Neuronal stem cell (in vitro differentiated cells): ENCODE measurements at regions not wholly inside any gene's neighbourhood (a gene's known extent, or its start where the extent isn't known, plus 50 kb on each side); places are given as distances from the start of the nearest gene placed in this dataset.

Experiments used
- DNase-seq: peaks from one replicate; pipeline ENCODE4 v3.0.0-alpha.2; 2013; ENCODE audit warnings: low spot score
- H2AFZ ChIP-seq: one replicate; pipeline ENCODE4 v1.6.1; 2013; ENCODE audit warnings: mild to moderate bottlenecking, low read length, inconsistent platforms
- H2AK5ac ChIP-seq: 2 replicates; pipeline ENCODE4 v1.6.1; 2013; ENCODE audit warnings: low read depth, mild to moderate bottlenecking, inconsistent platforms, low read length, moderate library complexity, mixed read lengths
- H2BK120ac ChIP-seq: 2 replicates; pipeline ENCODE4 v1.6.1; 2013; ENCODE audit warnings: low read depth, mild to moderate bottlenecking, inconsistent platforms, low read length, moderate library complexity, mixed read lengths
- H2BK12ac ChIP-seq: one replicate; pipeline ENCODE4 v1.6.1; 2013; ENCODE audit warnings: low read length, inconsistent platforms
- H2BK15ac ChIP-seq: 2 replicates; pipeline ENCODE4 v1.6.1; 2013; ENCODE audit warnings: mild to moderate bottlenecking, low read length, inconsistent platforms, mixed read lengths
- H2BK5ac ChIP-seq: one replicate; pipeline ENCODE4 v1.6.1; 2013; ENCODE audit warnings: inconsistent platforms, mild to moderate bottlenecking, low read length, moderate library complexity
- H3K14ac ChIP-seq: one replicate; pipeline ENCODE4 v1.6.1; 2013; ENCODE audit warnings: low read length, inconsistent platforms
- H3K18ac ChIP-seq: 2 replicates; pipeline ENCODE4 v1.6.1; 2013; ENCODE audit warnings: low read length, inconsistent platforms
- H3K23ac ChIP-seq: 2 replicates; pipeline ENCODE4 v1.6.1; 2013; ENCODE audit warnings: low read depth, mild to moderate bottlenecking, mixed read lengths, low read length, inconsistent platforms; ENCODE audit not compliant: poor library complexity
- H3K27ac ChIP-seq: replicated peaks from 3 replicates; pipeline ENCODE4 v1.5.1; 2013; ENCODE audit warnings: low read length, inconsistent platforms
- H3K27me3 ChIP-seq, 3 experiments: 2 replicates each; pipeline ENCODE4 v1.6.1; 2013; ENCODE audit warnings: low read length in 3 of 3, mild to moderate bottlenecking in 2 of 3, inconsistent platforms in 1 of 3, low read depth in 1 of 3, mixed read lengths in 1 of 3, moderate library complexity in 1 of 3; ENCODE audit not compliant: control insufficient read depth in 3 of 3, insufficient read depth in 3 of 3
- H3K36me3 ChIP-seq, 2 donors: replicated peaks in 1 of 2; 2 replicates each; pipeline ENCODE4 v1.6.1; 2013; ENCODE audit warnings: low read length in 2 of 2; ENCODE audit not compliant: control insufficient read depth in 2 of 2, insufficient read depth in 2 of 2
- H3K4ac ChIP-seq: 2 replicates; pipeline ENCODE4 v1.6.1; 2013; ENCODE audit warnings: inconsistent platforms, mild to moderate bottlenecking, low read length, moderate library complexity
- H3K4me1 ChIP-seq, 2 donors: 1 replicate in 1 of 2; 2 replicates in 1 of 2; pipeline ENCODE4 v1.6.1; 2013; ENCODE audit warnings: low read length in 2 of 2, low read depth in 1 of 2; ENCODE audit not compliant: control insufficient read depth in 2 of 2, insufficient read depth in 1 of 2
- H3K4me2 ChIP-seq: one replicate; pipeline ENCODE4 v1.6.1; 2013; ENCODE audit warnings: mild to moderate bottlenecking, low read length, inconsistent platforms; ENCODE audit not compliant: insufficient read depth, poor library complexity, severe bottlenecking
- H3K4me3 ChIP-seq, 2 donors: 2 replicates each; pipeline ENCODE4 v1.5.1; 2013; ENCODE audit warnings: low read length in 2 of 2, mild to moderate bottlenecking in 2 of 2, inconsistent platforms in 1 of 2, moderate library complexity in 1 of 2
- H3K79me1 ChIP-seq: one replicate; pipeline ENCODE4 v1.6.1; 2013; ENCODE audit warnings: low read depth, mild to moderate bottlenecking, inconsistent platforms, low read length, moderate library complexity
- H3K9ac ChIP-seq: one replicate; pipeline ENCODE4 v1.6.1; 2013; ENCODE audit warnings: mild to moderate bottlenecking, low read depth, low read length, inconsistent platforms; ENCODE audit not compliant: poor library complexity
- H3K9me3 ChIP-seq, 2 donors: replicated peaks in 1 of 2; 2 replicates each; pipeline versions ENCODE3 to v1.6.1; 2013; ENCODE audit warnings: low read length in 2 of 2, mild to moderate bottlenecking in 2 of 2, inconsistent platforms in 1 of 2, low read depth in 1 of 2, mixed read lengths in 1 of 2, moderate library complexity in 1 of 2; ENCODE audit not compliant: control insufficient read depth in 2 of 2, insufficient read depth in 1 of 2
- H4K8ac ChIP-seq: one replicate; pipeline ENCODE4 v1.6.1; 2013; ENCODE audit warnings: low read depth, mild to moderate bottlenecking, inconsistent platforms, low read length, moderate library complexity
- H4K91ac ChIP-seq: one replicate; pipeline ENCODE4 v1.6.1; 2013; ENCODE audit warnings: low read length, low read depth, mild to moderate bottlenecking, inconsistent platforms; ENCODE audit not compliant: poor library complexity
- WGBS, 2 donors: extraction: QIAGEN DNeasy Blood & Tissue Kit; methylation state at CpG; one replicate each; pipeline ENCODE4 v1.1.7; 2013; ENCODE audit warnings: missing lambda C conversion rate in 2 of 2, mixed read lengths in 1 of 2; ENCODE audit not compliant: insufficient read length in 2 of 2, insufficient replicate concordance in 1 of 2; ENCODE audit errors: extremely low coverage in 2 of 2; 5-methylcytosine and 5-hydroxymethylcytosine counted together

DNA sequence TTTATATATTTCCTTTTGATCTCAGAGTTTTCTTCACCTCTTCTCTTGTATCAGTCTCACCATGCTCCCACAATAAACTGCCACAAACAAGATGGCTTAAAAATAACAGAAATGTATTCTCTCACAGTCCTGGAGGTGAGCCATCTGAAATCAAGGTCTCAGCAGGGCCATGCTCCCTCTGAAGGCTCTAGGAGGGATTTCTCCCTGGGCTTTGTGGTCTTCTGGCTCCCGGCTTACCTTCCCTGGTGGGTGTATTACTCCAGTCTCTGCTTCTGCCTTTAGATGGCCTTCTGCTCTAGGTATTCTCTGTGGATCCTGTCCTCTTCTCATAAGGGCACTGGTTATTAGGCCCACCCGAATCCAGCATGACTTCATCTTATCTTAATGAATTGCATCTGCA is 994.7 kb upstream of the POU3F3 start:
- Histone ChIP-seq H2AK5ac (no peak overlapping the region), H3K4me1 (no peaks in the 10 kb centered on the region), H3K18ac (no peak overlapping the region), H2AFZ (no peak overlapping the region), H3K4me2 (no peak overlapping the region), H4K8ac (no peak overlapping the region), H4K91ac (no peak overlapping the region), H3K4me3 (no peak overlapping the region), H2BK15ac (no peak overlapping the region), H3K79me1 (no peaks in the 10 kb centered on the region), H3K27me3 (no peaks in the 10 kb centered on the region), H3K9ac (no peak overlapping the region), H2BK120ac (no peak overlapping the region), H2BK12ac (no peak overlapping the region), H3K9me3 (no peaks in the 10 kb centered on the region), H3K4ac (no peak overlapping the region), H3K14ac (no peak overlapping the region), H3K23ac (no peak overlapping the region), H3K27ac (no peak overlapping the region), H3K36me3 (no peaks in the 10 kb centered on the region), H2BK5ac (no peak overlapping the region)
- no peak for DNase-seq
- WGBS, 2 donors = no CpG with 5 or more reads among the region's 2 CpGs

- H2BK120ac ChIP-seq = no peak overlapping the region
- no peak overlapping the region for H3K4ac ChIP-seq
- no peak overlapping the region for H3K4me3 ChIP-seq
- WGBS, 2 donors = no CpG with 5 or more reads among the region's 2 CpGs
- H3K27ac ChIP-seq = no peak overlapping the region
- H3K14ac ChIP-seq = no peak overlapping the region
- DNase-seq = no peak
- no peak overlapping the region for H3K4me2 ChIP-seq
- H3K9me3 ChIP-seq = no peaks in the 10 kb centered on the region
- H2BK12ac ChIP-seq = no peak overlapping the region
- no peak overlapping the region for H2AFZ ChIP-seq
- H3K36me3 ChIP-seq = no peaks in the 10 kb centered on the region
- H3K27me3 ChIP-seq = no peaks in the 10 kb centered on the region
- no peaks in the 10 kb centered on the region for H3K79me1 ChIP-seq
- no peak overlapping the region for H4K8ac ChIP-seq
- no peak overlapping the region for H3K23ac ChIP-seq
- no peak overlapping the region for H2AK5ac ChIP-seq
- no peak overlapping the region for H3K9ac ChIP-seq
- H2BK5ac ChIP-seq = no peak overlapping the region
- no peak overlapping the region for H2BK15ac ChIP-seq
- no peaks in the 10 kb centered on the region for H3K4me1 ChIP-seq
- no peak overlapping the region for H3K18ac ChIP-seq
- H4K91ac ChIP-seq = no peak overlapping the region
Measured at GRCh38 chr2:103860016-103860415, 993.9 kb upstream of the POU3F3 start.

DNA sequence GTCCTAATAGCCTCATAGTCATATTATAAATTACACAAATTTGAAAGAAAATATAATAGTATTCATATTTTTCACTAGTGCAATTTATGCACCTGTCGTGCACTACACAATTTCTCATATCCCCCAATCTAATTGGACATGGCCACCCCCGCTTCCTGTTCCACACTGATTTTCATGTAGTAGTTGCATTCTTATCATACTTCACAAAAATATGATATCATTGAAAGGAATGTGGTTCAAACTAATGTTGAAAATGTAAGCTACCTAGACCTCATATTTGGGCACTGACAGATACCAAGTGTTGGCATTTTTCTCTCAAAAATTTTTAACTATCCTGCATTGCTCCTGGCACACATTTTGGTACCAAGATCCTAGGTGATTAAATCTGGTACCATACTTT is 985.5 kb upstream of the POU3F3 start:
- no peak overlapping the region for H2AK5ac ChIP-seq
- H3K4me1 ChIP-seq = peaks cover 0 to 1% of the 10 kb centered on the region in 2 donors
- no peaks in the 10 kb centered on the region for H3K79me1 ChIP-seq
- no peak overlapping the region for H2BK12ac ChIP-seq
- H2BK15ac ChIP-seq = no peak overlapping the region
- H3K27ac ChIP-seq = no peak overlapping the region
- H3K27me3 ChIP-seq = no peaks in the 10 kb centered on the region
- H2AFZ ChIP-seq = no peak overlapping the region
- no peak overlapping the region for H3K14ac ChIP-seq
- no peaks in the 10 kb centered on the region for H3K36me3 ChIP-seq
- H2BK5ac ChIP-seq = no peak overlapping the region
- no peak overlapping the region for H3K4me2 ChIP-seq
- H3K23ac ChIP-seq = no peak overlapping the region
- WGBS, 2 donors = no CpG with 5 or more reads among the region's 2 CpGs
- H4K8ac ChIP-seq = no peak overlapping the region
- H2BK120ac ChIP-seq = no peak overlapping the region
- H3K4me3 ChIP-seq = no peak overlapping the region
- H3K4ac ChIP-seq = no peak overlapping the region
- no peak overlapping the region for H3K9ac ChIP-seq
- H3K18ac ChIP-seq = no peak overlapping the region
- no peak overlapping the region for H4K91ac ChIP-seq
- H3K9me3 ChIP-seq = no peaks in the 10 kb centered on the region
- no peak for DNase-seq

DNA sequence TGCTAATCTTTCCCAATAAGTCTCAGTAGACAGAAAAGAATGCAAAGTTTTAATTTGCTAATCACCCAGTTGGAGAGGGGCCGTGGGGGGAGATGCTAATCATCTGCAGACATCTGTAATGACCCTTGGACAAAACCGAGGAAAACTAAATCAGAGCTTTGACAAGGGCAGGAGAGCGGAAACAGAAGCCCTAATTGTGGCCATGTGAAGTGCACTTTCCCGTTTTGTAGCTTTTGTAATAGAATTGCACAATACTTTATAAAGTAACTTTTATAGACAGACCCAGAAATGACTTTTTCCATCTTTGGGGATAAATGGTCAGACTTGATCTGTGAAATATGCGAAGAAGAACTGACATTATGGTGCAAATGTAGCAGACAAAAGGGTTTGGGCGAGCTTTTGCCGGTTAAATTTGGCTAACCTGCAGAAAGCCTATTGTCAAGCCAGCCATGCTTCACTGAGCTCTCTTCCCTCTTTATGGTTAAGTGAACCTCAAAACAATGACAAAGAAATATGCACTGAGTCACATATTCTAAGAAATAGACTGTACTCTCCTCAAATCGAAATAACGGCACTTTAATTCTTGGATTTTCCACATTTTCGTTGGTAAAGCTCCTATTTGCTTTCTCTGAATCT is 980.1 kb upstream of the POU3F3 start:
- H4K91ac ChIP-seq = no peak overlapping the region

More for the DNA sequence above, 980.1 kb upstream of the POU3F3 start:
- no CpG with 5 or more reads among the region's 10 CpGs for WGBS, 2 donors
- Histone ChIP-seq H3K4me3 (peak overlapping the region in 1 of 2 donors; percentile 10), H3K4ac (no peak overlapping the region), H3K9me3 (peaks cover 0 to 6% of the 10 kb centered on the region in 2 donors), H2AK5ac (no peak overlapping the region), H2BK120ac (no peak overlapping the region), H3K4me2 (no peak overlapping the region), H3K27ac (peak overlapping the region; percentile 49), H3K14ac (no peak overlapping the region), H3K18ac (no peak overlapping the region), H2BK5ac (no peak overlapping the region), H3K9ac (no peak overlapping the region), H3K27me3 (no peaks in the 10 kb centered on the region), H3K23ac (no peak overlapping the region), H3K79me1 (no peaks in the 10 kb centered on the region), H2BK12ac (no peak overlapping the region), H2BK15ac (no peak overlapping the region), H3K4me1 (peaks cover 0 to 6% of the 10 kb centered on the region in 2 donors), H4K8ac (no peak overlapping the region), H3K36me3 (no peaks in the 10 kb centered on the region), H2AFZ (peak overlapping the region; percentile 65)
- peak; percentile 18 for DNase-seq
